Tibial artery (tissue), 4 donors: ENCODE measurements at regions not wholly inside any gene's neighbourhood (a gene's known extent, or its start where the extent isn't known, plus 50 kb on each side); places are given as distances from the start of the nearest gene placed in this dataset.

Experiments
- DNase-seq, 2 donors: peaks; one replicate each; pipeline ENCODE4 v3.0.0-alpha.2; 2019
- H3K27ac ChIP-seq, 2 donors: fragments of 200-600 bp; sonication (generic) in 1 of 2; 1 replicate in 1 of 2; 2 replicates in 1 of 2; pipeline ENCODE4 v1.5.1; 2018 to 2019; ENCODE audit warnings: mild to moderate bottlenecking in 1 of 2
- H3K27me3 ChIP-seq, 2 donors: fragments of 200-600 bp; sonication (generic) in 1 of 2; one replicate each; pipeline versions ENCODE4 v1.5.1 to v1.6.0; 2016 to 2019
- H3K36me3 ChIP-seq, 3 donors: fragments of 200-600 bp; sonication (generic) in 2 of 3; one replicate each; pipeline ENCODE4 v1.5.1; 2016 to 2019; ENCODE audit warnings: mild to moderate bottlenecking in 2 of 3
- H3K4me1 ChIP-seq, 4 donors: fragments of 200-600 bp; sonication (generic) in 2 of 4; 1 replicate in 3 of 4; 2 replicates in 1 of 4; pipeline ENCODE4 v1.5.1; 2016 to 2019
- H3K4me3 ChIP-seq, 2 donors: fragments of 200-600 bp; sonication (generic) in 1 of 2; 1 replicate in 1 of 2; 2 replicates in 1 of 2; pipeline ENCODE4 v1.5.1; 2018 to 2019; ENCODE audit warnings: mild to moderate bottlenecking in 2 of 2
- H3K9me3 ChIP-seq, 3 donors: fragments of 200-600 bp; sonication (generic) in 1 of 3; one replicate each; pipeline ENCODE4 v1.5.1; 2016 to 2019
- intact Hi-C: fragments of 100-400 bp; cut with DNase I; formaldehyde crosslinking; loops from one replicate; pipeline ENCODE4 v1.15.0; 2023; ENCODE audit warnings: low total_unique reads
- TF ChIP-seq, protein P1 (sequence below), 2 experiments: fragments of 200-600 bp in 1 of 2; fragments of 450-650 bp in 1 of 2; IDR thresholded peaks; one replicate each; pipeline ENCODE4 v1.5.1; 2017 to 2019; ENCODE audit warnings: antibody characterized with exemption in 2 of 2, mild to moderate bottlenecking in 1 of 2, moderate library complexity in 1 of 2

GRCh38 chr13:67292886-67293285 is 62.8 kb upstream of the PCDH9 start:
- Histone ChIP-seq H3K9me3 (no peaks in the 10 kb centered on the region), H3K4me1 (no peaks in the 10 kb centered on the region), H3K36me3 (no peaks in the 10 kb centered on the region), H3K27me3 (no peaks in the 10 kb centered on the region), H3K27ac (no peak overlapping the region), H3K4me3 (no peak overlapping the region)
- DNase-seq = no peak
- intact Hi-C loops = no loop called here
- TF ChIP-seq, protein P1, sequence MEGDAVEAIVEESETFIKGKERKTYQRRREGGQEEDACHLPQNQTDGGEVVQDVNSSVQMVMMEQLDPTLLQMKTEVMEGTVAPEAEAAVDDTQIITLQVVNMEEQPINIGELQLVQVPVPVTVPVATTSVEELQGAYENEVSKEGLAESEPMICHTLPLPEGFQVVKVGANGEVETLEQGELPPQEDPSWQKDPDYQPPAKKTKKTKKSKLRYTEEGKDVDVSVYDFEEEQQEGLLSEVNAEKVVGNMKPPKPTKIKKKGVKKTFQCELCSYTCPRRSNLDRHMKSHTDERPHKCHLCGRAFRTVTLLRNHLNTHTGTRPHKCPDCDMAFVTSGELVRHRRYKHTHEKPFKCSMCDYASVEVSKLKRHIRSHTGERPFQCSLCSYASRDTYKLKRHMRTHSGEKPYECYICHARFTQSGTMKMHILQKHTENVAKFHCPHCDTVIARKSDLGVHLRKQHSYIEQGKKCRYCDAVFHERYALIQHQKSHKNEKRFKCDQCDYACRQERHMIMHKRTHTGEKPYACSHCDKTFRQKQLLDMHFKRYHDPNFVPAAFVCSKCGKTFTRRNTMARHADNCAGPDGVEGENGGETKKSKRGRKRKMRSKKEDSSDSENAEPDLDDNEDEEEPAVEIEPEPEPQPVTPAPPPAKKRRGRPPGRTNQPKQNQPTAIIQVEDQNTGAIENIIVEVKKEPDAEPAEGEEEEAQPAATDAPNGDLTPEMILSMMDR (IDR thresholded peaks at IDR 0.05) = no peak

DNA sequence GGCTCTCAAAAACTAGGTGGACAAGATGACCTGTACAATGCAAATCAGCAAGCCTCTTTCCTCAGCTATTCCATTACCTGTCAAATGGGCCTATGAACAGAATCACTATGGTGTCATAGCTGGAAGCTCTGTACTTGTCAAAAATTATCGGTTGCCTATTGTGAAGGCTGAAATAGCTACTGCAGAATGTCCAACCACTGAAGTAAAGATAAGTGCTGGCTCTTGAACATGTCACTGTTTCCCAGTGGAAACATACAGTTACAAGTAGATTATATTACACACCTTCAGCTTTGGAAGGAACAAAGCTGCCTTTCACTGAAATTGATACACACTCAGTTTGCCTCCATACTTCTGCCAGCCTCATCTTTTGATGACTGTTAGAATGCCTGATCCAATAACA is 55.5 kb upstream of the PCDH9 start:
- Histone ChIP-seq H3K9me3 (no peaks in the 10 kb centered on the region), H3K27ac (no peak overlapping the region), H3K36me3 (no peaks in the 10 kb centered on the region), H3K27me3 (no peaks in the 10 kb centered on the region), H3K4me3 (no peak overlapping the region), H3K4me1 (no peaks in the 10 kb centered on the region)
- TF ChIP-seq, protein P1 (IDR thresholded peaks at IDR 0.05) = no peak
- intact Hi-C loops = no loop called here
- no peak for DNase-seq

DNA sequence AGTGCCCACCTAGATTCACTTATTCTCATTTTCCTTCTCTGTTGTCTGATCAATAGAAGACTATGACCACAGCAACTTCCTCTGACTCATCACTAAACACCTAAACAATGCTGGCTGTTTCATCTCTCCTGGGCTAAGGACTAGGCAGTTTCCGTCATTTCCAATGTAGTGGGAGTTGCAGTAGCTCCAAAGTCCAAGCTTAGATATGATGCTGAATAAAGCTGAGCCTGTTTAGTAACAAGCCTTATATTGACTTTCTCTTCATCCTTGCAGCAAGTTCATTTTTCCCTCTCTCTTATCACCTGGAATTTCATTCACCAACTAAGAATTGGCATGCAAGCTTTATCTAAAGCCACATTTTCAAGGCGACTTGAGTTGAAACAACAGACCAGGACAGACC is 53.5 kb upstream of the PCDH9 start:
- Histone ChIP-seq H3K27me3 (no peaks in the 10 kb centered on the region), H3K36me3 (no peaks in the 10 kb centered on the region), H3K4me3 (no peak overlapping the region), H3K4me1 (no peaks in the 10 kb centered on the region), H3K27ac (no peak overlapping the region), H3K9me3 (no peaks in the 10 kb centered on the region)
- TF ChIP-seq, protein P1 (IDR thresholded peaks at IDR 0.05) = no peak
- DNase-seq = no peak
- intact Hi-C loops = no loop called here

- TF ChIP-seq, protein P1 (IDR thresholded peaks at IDR 0.05) = no peak
- no peak overlapping the region for H3K27ac ChIP-seq
- no peaks in the 10 kb centered on the region for H3K27me3 ChIP-seq
- no peak overlapping the region for H3K4me3 ChIP-seq
- no peaks in the 10 kb centered on the region for H3K4me1 ChIP-seq
- H3K36me3 ChIP-seq = no peaks in the 10 kb centered on the region
- DNase-seq = no peak
- intact Hi-C loops = no loop called here
- no peaks in the 10 kb centered on the region for H3K9me3 ChIP-seq
Measured at GRCh38 chr13:67281466-67281865, 51.3 kb upstream of the PCDH9 start.
